ENCODE measurements at regions not wholly inside any gene's neighbourhood (a gene's known extent, or its start where the extent isn't known, plus 50 kb on each side); places are given as distances from the start of the nearest gene placed in this dataset.

GRCh38 chr1:43058056-43058455, 99.4 kb upstream of the SLC2A1 start:
- H3K27me3 ChIP-seq (replicated peaks; ENCODE audit: control insufficient read depth, insufficient read depth, low read length), result no peaks in the 10 kb centered on the region; the same call in 1 of the 2 replicates
- no peak overlapping the region for H3K4me3 ChIP-seq (replicated peaks; ENCODE audit: low read depth, low read length)
- H3K36me3 ChIP-seq (ENCODE audit: control insufficient read depth, insufficient read depth, low read length), result no peaks in the 10 kb centered on the region
- DNase-seq (ENCODE audit: extremely low read depth, insufficient read length), result no peak
- no peak for TF ChIP-seq CTCF (IDR thresholded peaks at IDR 0.05; ENCODE audit: insufficient read depth, low read length, poor library complexity, severe bottlenecking)

GRCh38 chr1:43057567-43057966, 98.9 kb upstream of the SLC2A1 start:
- Histone ChIP-seq H3K36me3 (ENCODE audit: control insufficient read depth, insufficient read depth, low read length) (no peaks in the 10 kb centered on the region), H3K4me3 (replicated peaks; ENCODE audit: low read depth, low read length) (no peak overlapping the region), H3K27me3 (replicated peaks; ENCODE audit: control insufficient read depth, insufficient read depth, low read length) (no peaks in the 10 kb centered on the region; the same call in 1 of the 2 replicates)
- TF ChIP-seq CTCF (IDR thresholded peaks at IDR 0.05; ENCODE audit: insufficient read depth, low read length, poor library complexity, severe bottlenecking), result no peak
- no peak for DNase-seq (ENCODE audit: extremely low read depth, insufficient read length)

GRCh38 chr1:43056981-43057391, 98.3 kb upstream of the SLC2A1 start:
- Histone ChIP-seq H3K27me3 (replicated peaks; ENCODE audit: control insufficient read depth, insufficient read depth, low read length) (no peaks in the 10 kb centered on the region; the same call in 1 of the 2 replicates), H3K36me3 (ENCODE audit: control insufficient read depth, insufficient read depth, low read length) (no peaks in the 10 kb centered on the region), H3K4me3 (replicated peaks; ENCODE audit: low read depth, low read length) (no peak overlapping the region)
- no peak for TF ChIP-seq CTCF (IDR thresholded peaks at IDR 0.05; ENCODE audit: insufficient read depth, low read length, poor library complexity, severe bottlenecking)
- no peak for DNase-seq (ENCODE audit: extremely low read depth, insufficient read length)

GRCh38 chr1:43056460-43056859, 97.8 kb upstream of the SLC2A1 start:
- Histone ChIP-seq H3K36me3 (ENCODE audit: control insufficient read depth, insufficient read depth, low read length) (no peaks in the 10 kb centered on the region), H3K27me3 (replicated peaks; ENCODE audit: control insufficient read depth, insufficient read depth, low read length) (no peaks in the 10 kb centered on the region; the same call in 1 of the 2 replicates), H3K4me3 (replicated peaks; ENCODE audit: low read depth, low read length) (no peak overlapping the region)

GRCh38 chr1:43054961-43055360, 96.3 kb upstream of the SLC2A1 start:
- Histone ChIP-seq H3K36me3 (ENCODE audit: control insufficient read depth, insufficient read depth, low read length) (no peaks in the 10 kb centered on the region), H3K4me3 (replicated peaks; ENCODE audit: low read depth, low read length) (no peak overlapping the region), H3K27me3 (replicated peaks; ENCODE audit: control insufficient read depth, insufficient read depth, low read length) (no peaks in the 10 kb centered on the region; the same call in 1 of the 2 replicates)
- no peak for DNase-seq (ENCODE audit: extremely low read depth, insufficient read length)
- no peak for TF ChIP-seq CTCF (IDR thresholded peaks at IDR 0.05; ENCODE audit: insufficient read depth, low read length, poor library complexity, severe bottlenecking)

More at GRCh38 chr1:43056460-43056859, 97.8 kb upstream of the SLC2A1 start:
- TF ChIP-seq CTCF (IDR thresholded peaks at IDR 0.05; ENCODE audit: insufficient read depth, low read length, poor library complexity, severe bottlenecking), result no peak
- no peak for DNase-seq (ENCODE audit: extremely low read depth, insufficient read length)

All from GM06990 (cell line).